VCaP (cell line): ENCODE measurements at regions not wholly inside any gene's neighbourhood (a gene's known extent, or its start where the extent isn't known, plus 50 kb on each side); places are given as distances from the start of the nearest gene placed in this dataset.
"Not testable (repeated sequence)": the region's sequence is repeated elsewhere in the genome, so short reads cannot be mapped to it uniquely, and the experiment has no call there.

Experiments
- H3K27ac ChIP-seq: fragments of 450-650 bp; 2 replicates; pipeline ENCODE4 v1.5.1; 2017
- CTCF ChIP-seq: fragments of 450-650 bp; conservative IDR thresholded peaks from 2 replicates; pipeline ENCODE4 v1.5.1; 2017; ENCODE audit warnings: mild to moderate bottlenecking, moderate library complexity

- H3K27ac ChIP-seq = no peak overlapping the region
- TF ChIP-seq CTCF = no peak
Measured at GRCh38 chr14:104268725-104269436, 130.5 kb downstream of the KIF26A start.

DNA sequence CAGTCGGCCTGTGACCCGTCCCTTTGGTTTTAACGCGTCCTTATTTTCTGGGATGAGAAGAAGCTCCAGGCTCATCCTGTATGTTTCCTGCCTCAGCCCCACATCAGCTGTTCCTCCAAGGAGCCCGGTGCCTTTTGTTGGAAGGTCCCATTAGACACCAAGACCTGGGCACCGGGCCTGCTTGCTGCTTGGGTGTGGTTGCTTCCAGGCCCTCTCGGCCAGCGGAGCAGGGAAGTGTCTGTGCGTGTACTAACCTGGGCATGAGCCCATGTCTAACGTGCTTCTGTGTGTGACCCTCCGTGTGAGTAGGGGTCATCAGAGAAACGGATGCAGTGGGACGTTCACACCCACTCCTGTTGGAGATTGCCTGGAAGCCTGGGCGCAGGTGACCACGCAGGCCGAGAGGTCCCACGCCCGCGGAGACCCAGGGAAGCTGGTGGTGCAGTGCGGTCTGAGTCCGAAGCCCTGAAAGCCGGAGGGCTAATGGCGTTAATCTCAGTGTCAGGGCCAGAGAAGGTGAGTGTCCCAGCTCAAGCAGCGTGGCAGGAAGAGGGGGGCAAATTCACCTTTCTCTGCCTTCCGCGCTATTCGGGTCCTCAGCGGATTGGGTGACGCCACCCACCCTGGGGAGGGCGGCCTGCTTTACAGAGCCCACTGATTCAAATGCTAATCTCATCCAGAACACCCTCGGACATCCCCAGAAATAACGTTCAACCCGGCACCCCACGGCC lies 131.3 kb downstream of the KIF26A start:
- not testable (repeated sequence) for H3K27ac ChIP-seq

DNA sequence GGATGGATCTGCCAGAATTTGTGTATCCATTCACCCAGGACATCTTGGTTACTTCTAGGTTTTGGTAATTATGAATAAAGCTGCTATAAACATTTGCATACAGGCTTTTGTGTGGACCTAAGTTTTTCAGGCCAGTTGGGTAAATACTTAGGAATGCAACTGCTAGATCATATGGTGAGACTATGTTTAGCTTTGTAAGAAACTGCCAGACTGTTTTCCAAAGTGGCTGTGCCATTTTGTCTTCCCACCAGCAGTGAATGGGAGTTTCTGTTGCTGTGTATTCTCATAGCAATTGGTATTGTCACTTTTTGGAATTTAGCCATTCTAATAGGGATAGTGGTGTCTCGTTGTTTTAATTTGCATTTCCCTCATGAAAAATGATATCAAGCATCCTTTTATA lies 133.0 kb downstream of the KIF26A start:
- no peak overlapping the region for H3K27ac ChIP-seq
- no peak for TF ChIP-seq CTCF

DNA sequence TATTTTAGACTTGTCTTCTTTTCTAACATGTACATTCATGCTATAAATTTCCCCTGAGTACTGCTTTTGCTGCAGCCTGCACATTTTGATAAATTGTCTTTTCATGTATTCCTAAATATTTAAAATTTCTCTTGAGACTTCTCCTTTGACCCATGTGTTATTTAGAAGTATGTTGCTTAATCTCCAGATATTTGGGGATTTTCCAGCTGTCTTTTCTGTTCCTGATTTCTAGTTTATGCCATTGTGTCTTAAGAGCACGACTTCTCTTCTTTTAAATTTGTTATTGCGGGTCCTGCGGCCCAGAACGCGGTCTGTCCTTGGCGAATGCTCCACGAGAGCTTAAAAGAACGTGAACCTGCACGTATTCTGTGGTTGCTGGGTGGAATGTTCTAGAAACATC lies 136.4 kb downstream of the KIF26A start:
- no peak for TF ChIP-seq CTCF
- peak overlapping the region; percentile 13; the same call in 1 of the 2 replicates for H3K27ac ChIP-seq

DNA sequence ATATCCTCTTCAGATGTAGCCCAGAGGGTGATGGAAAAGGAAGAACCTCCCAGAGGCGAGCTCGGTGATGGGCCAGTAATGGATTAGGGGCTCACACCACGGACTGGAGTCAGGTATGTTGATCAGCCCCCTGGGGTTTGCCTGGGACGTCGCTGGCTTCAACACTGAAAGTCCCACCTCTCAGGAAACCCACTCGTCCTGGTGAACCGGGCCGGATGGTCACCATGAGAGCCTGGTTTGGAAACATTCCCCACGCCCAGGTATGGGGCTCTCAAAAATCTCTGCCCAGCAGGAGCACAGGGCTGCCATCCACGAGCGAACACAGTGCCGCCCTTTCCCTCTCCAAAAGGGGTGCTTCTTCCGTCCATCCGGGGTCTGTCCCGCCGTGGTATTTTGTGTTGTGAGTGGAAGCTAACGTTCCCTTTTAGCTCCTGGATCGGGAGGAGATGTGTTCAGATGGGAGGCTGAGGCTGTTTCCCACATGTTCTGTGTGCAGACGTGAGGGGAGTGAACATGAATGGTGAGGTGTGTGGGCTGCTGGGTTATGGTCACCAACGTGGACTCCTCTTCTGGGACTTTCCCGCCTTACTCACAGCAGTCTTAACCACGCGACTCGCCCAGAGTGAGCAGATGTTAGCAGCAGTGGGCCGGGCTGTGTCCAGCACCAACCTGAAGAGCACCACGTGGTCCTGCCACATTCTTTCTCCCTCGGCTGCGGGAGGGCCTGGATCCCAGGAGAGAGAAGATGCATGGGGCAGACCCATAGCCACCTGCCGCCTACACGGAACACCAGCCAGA lies 139.2 kb downstream of the KIF26A start:
- TF ChIP-seq CTCF = no peak

GRCh38 chr14:104278214-104278534 lies 139.8 kb downstream of the KIF26A start:
- TF ChIP-seq CTCF = no peak
- no peak overlapping the region for H3K27ac ChIP-seq

More for the DNA sequence above, 139.2 kb downstream of the KIF26A start:
- H3K27ac ChIP-seq = no peak overlapping the region

- TF ChIP-seq CTCF = no peak
- H3K27ac ChIP-seq = no peak overlapping the region
Measured at GRCh38 chr14:104280085-104280901, 141.9 kb downstream of the KIF26A start.
